ENCODE measurements at regions not wholly inside any gene's neighbourhood (a gene's known extent, or its start where the extent isn't known, plus 50 kb on each side); places are given as distances from the start of the nearest gene placed in this dataset.

DNA sequence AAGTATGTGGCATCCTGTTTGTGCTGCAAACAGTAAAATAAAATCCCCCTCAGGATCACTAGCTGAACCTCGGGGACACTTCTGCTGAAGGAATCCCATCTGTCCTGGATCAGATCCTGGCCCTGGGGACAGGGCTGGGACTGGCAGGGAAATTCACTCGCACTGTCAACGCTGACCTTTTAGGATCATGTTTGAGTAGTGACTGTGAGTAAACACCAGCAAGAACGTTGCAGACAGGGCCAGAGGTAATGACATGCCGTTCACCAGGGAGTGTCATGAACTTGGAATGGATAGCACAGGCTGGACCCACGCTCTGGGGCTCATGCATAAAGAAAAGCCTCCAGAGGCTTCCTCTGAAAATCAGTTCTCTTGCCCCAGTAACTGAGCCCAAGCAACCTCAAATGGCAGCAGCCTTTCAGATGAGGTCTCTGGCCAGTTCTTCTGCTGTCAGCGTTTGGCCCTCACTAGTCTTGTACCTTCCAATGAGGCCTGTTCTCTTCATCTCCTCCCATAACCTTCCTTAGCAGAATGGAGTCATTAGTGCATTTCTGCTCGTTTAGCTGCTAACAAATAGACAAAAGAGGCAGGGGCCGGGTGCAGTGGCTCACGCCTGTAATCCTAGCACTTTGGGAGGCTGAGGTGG is 51.0 kb upstream of the BARX2 start:
- DNase-seq (ENCODE audit: low spot score) = no peak
- ATAC-seq = peak; percentile 83
- intact Hi-C loops (cut with DNase I) = no loop called here

GRCh38 chr11:129323896-129324502 is 51.6 kb upstream of the BARX2 start:
- no peak for DNase-seq (ENCODE audit: low spot score)
- intact Hi-C loops (cut with DNase I) = no loop called here
- peak; percentile 97 for ATAC-seq

GRCh38 chr11:129322941-129323340 is 52.7 kb upstream of the BARX2 start:
- DNase-seq (ENCODE audit: low spot score) = no peak
- intact Hi-C loops (cut with DNase I) = no loop called here
- no peak for ATAC-seq

DNA sequence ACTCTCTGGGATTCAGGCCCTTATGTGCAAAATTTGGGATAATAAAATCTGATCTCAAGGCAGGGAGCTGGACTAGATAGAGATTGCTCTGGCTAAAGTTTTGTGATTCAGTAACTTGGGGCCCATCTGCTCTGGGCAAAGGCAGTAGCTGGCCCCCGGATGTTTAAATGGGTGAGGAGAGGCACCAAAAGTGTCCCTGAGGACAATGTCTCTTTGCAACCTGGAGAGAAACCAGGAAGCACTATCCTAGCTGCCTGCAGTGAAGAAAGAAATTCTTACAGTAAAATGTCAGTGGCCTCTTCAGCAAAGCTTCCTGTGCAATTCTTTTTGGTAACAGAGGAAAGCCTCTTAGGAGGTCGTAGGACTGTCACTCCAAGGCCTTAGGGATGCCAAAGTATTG is 54.6 kb upstream of the BARX2 start:
- DNase-seq (ENCODE audit: low spot score) (no peak), ATAC-seq (no peak)
- intact Hi-C loops (cut with DNase I) = no loop called here

DNA sequence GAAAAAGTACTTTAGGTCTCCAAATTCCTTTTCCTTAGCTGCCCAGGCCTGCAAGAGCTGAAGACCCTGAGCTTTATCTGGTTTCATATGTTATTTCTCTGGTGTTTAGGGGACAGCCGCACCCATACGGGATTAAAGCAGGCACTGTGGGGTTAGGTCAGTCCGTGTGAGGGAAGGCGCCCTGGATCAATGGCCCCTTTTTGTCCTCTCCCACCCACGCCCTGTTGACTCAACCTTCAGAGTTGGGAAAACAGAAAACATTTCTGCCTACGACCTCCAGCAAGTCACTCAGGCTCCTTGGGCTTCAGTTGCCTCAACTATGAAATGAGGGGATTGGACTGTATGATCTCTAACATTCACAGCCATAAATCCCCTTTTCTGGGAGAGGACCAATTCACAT is 55.2 kb upstream of the BARX2 start:
- intact Hi-C loops (cut with DNase I) = no loop called here
- ATAC-seq (no peak), DNase-seq (ENCODE audit: low spot score) (no peak)

- intact Hi-C loops (cut with DNase I) = no loop called here
- no peak for DNase-seq (ENCODE audit: low spot score)
- ATAC-seq = no peak
Observed at GRCh38 chr11:129319751-129320150, 55.9 kb upstream of the BARX2 start.

- no peak for DNase-seq (ENCODE audit: low spot score)
- intact Hi-C loops (cut with DNase I) = no loop called here
- ATAC-seq = no peak
Observed at GRCh38 chr11:129319201-129319600, 56.4 kb upstream of the BARX2 start.

GRCh38 chr11:129317571-129317970 is 58.1 kb upstream of the BARX2 start:
- DNase-seq (ENCODE audit: low spot score) (no peak), ATAC-seq (no peak)
- intact Hi-C loops (cut with DNase I) = no loop called here

- intact Hi-C loops (cut with DNase I) = no loop called here
- ATAC-seq (no peak), DNase-seq (ENCODE audit: low spot score) (no peak)
Observed at GRCh38 chr11:129316781-129317180, 58.9 kb upstream of the BARX2 start.

GRCh38 chr11:129315781-129316579 is 59.7 kb upstream of the BARX2 start:
- DNase-seq (ENCODE audit: low spot score) (no peak), ATAC-seq (no peak)
- intact Hi-C loops (cut with DNase I) = no loop called here

GRCh38 chr11:129314371-129314770 is 61.3 kb upstream of the BARX2 start:
- DNase-seq (ENCODE audit: low spot score) = no peak
- ATAC-seq = no peak
- intact Hi-C loops (cut with DNase I) = no loop called here

GRCh38 chr11:129313541-129314297 is 61.9 kb upstream of the BARX2 start:
- DNase-seq (ENCODE audit: low spot score) (no peak), ATAC-seq (peak; percentile 50)
- intact Hi-C loops (cut with DNase I) = no loop called here

- intact Hi-C loops (cut with DNase I) = no loop called here
- DNase-seq (ENCODE audit: low spot score) = no peak
- ATAC-seq = no peak
Observed at GRCh38 chr11:129312730-129313503, 62.7 kb upstream of the BARX2 start.

GRCh38 chr11:129308241-129308865 is 67.3 kb upstream of the BARX2 start:
- intact Hi-C loops (cut with DNase I) = no loop called here
- no peak for ATAC-seq
- DNase-seq (ENCODE audit: low spot score) = no peak

- DNase-seq (ENCODE audit: low spot score) (no peak), ATAC-seq (no peak)
- intact Hi-C loops (cut with DNase I) = no loop called here
Observed at GRCh38 chr11:129307162-129307561, 68.5 kb upstream of the BARX2 start.

DNA sequence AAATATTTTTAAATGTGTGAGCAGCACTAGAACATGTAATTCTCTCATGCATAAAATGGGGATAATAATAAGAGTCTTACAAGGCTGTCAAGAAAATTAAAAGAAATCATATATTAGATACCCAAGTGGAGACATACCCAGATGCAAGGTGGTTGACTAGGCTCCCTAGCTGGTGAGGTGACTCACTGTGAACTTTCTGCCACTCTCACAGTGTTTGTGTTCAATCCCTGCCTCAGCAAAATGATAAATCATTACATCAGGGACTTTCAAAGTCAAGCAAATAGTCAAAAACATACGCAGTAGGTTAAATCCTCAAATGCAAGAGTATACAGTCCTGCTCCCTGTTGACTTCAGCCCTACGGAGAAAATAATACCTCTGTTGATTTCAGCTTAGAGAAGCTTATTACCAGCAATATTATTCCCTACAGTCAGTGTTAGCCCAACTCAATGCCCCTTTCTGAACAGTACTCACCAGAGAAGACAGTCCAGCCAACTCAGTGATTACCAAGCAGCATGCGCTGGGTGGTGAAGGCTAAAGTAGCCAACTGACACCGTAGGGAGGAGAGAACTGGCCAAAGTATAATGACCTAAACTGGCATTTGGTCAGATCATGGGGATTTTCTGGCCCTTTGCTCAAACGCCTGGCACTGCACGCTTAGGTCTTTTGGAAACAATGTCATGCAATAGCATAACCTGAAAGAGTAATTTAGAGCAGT is 73.1 kb upstream of the BARX2 start:
- ATAC-seq = no peak
- intact Hi-C loops (cut with DNase I) = no loop called here
- no peak for DNase-seq (ENCODE audit: low spot score)

GRCh38 chr11:129300099-129300498 is 75.5 kb upstream of the BARX2 start:
- ATAC-seq = no peak
- DNase-seq (ENCODE audit: low spot score) = no peak
- intact Hi-C loops (cut with DNase I) = no loop called here

- intact Hi-C loops (cut with DNase I) = no loop called here
- ATAC-seq = no peak
Observed at GRCh38 chr11:129298988-129299387, 76.7 kb upstream of the BARX2 start.

More at GRCh38 chr11:129298988-129299387, 76.7 kb upstream of the BARX2 start:
- no peak for DNase-seq (ENCODE audit: low spot score)
